ENCODE measurements at regions not wholly inside any gene's neighbourhood (a gene's known extent, or its start where the extent isn't known, plus 50 kb on each side); places are given as distances from the start of the nearest gene placed in this dataset.

DNA sequence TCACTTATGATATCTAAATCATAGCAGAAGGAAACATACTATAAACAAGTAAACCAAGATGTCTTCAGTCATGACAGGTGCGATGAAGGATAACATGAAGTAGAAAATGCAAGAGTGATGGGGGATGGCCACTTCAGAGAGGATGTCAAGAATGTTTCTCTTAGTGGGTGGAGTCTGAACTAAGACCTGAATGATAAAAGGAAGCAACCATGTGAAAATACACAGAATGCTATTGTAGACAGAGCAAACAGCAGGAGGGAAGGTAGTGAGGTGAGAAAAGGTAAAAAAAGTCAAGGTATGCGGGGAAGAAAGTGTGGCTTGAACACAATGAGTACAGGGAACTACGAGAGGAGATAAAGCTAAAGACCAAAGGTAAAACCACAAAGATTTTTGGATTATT, 341.6 kb downstream of the FBXO15 start (continued):
- TF ChIP-seq EP300 (IDR thresholded peaks at IDR 0.05; ENCODE audit: borderline replicate concordance in 1 of 2, control insufficient read depth in 1 of 2, low read depth in 2 of 2, low read length in 2 of 2) (no peak), STAT3 (IDR thresholded peaks at IDR 0.05; ENCODE audit: low read depth, low read length) (no peak), EGR1 (IDR thresholded peaks at IDR 0.05; ENCODE audit: borderline replicate concordance in 1 of 2, low read depth in 2 of 2, low read length in 2 of 2) (no peak), ELK1 (IDR thresholded peaks at IDR 0.05; ENCODE audit: low read depth, low read length) (no peak)

- in situ Hi-C loops (cut with MboI): no loop called here
- POLR2A ChIA-PET: no interaction called here
- no peak for TF ChIP-seq GABPA (IDR thresholded peaks at IDR 0.05; ENCODE audit: low read depth)
- no peak for TF ChIP-seq NR2C2 (IDR thresholded peaks at IDR 0.05; ENCODE audit: borderline replicate concordance, control insufficient read depth, insufficient read length, low read depth)
- TF ChIP-seq ZNF592 (IDR thresholded peaks at IDR 0.05): no peak
- TF ChIP-seq NR2F1 (conservative IDR thresholded peaks at IDR 0.05): no peak
- TF ChIP-seq SRF (IDR thresholded peaks at IDR 0.05; ENCODE audit: low read depth in 2 of 2, low read length in 2 of 2): no peak
- TF ChIP-seq, protein P1, sequence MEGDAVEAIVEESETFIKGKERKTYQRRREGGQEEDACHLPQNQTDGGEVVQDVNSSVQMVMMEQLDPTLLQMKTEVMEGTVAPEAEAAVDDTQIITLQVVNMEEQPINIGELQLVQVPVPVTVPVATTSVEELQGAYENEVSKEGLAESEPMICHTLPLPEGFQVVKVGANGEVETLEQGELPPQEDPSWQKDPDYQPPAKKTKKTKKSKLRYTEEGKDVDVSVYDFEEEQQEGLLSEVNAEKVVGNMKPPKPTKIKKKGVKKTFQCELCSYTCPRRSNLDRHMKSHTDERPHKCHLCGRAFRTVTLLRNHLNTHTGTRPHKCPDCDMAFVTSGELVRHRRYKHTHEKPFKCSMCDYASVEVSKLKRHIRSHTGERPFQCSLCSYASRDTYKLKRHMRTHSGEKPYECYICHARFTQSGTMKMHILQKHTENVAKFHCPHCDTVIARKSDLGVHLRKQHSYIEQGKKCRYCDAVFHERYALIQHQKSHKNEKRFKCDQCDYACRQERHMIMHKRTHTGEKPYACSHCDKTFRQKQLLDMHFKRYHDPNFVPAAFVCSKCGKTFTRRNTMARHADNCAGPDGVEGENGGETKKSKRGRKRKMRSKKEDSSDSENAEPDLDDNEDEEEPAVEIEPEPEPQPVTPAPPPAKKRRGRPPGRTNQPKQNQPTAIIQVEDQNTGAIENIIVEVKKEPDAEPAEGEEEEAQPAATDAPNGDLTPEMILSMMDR (IDR thresholded peaks at IDR 0.05 in 2 of 3, conservative IDR thresholded peaks at IDR 0.05 in 1 of 3; ENCODE audit: control insufficient read depth in 2 of 3, extremely low read depth in 1 of 3, insufficient read depth in 1 of 3, low read depth in 3 of 3, low read length in 3 of 3): no peak
- no peak for TF ChIP-seq TCF3 (IDR thresholded peaks at IDR 0.05; ENCODE audit: borderline replicate concordance, insufficient read depth, low read depth, low read length)
- TF ChIP-seq ETV6 (conservative IDR thresholded peaks at IDR 0.05 in 1 of 2, IDR thresholded peaks at IDR 0.05 in 1 of 2; ENCODE audit: borderline replicate concordance in 1 of 2, low read depth in 1 of 2): no peak
- no peak for TF ChIP-seq CEBPB (IDR thresholded peaks at IDR 0.05; ENCODE audit: borderline replicate concordance in 1 of 2, low read depth in 2 of 2, low read length in 2 of 2)
- TF ChIP-seq YBX1 (IDR thresholded peaks at IDR 0.05): no peak
Measured at GRCh38 chr18:73797419-73797818, 350.2 kb downstream of the FBXO15 start.

More at GRCh38 chr18:73797419-73797818, 350.2 kb downstream of the FBXO15 start:
- intact Hi-C loops (cut with micrococcal nuclease; ENCODE audit: unreplicated experiment): no loop called here
- ChIA-PET SMC1A (ENCODE audit: uncharacterized antibody, unreplicated experiment) (no interaction called here), CTCF (no interaction called here), RAD21 (ENCODE audit: unreplicated experiment) (no interaction called here)
- Histone ChIP-seq H3K4me2 (ENCODE audit: control insufficient read depth, insufficient read depth) (no peak overlapping the region), H2AFZ (ENCODE audit: control insufficient read depth, low read depth, low read length) (no peak overlapping the region), H3K36me3 (ENCODE audit: control insufficient read depth in 2 of 2, insufficient read depth in 2 of 2, low read length in 1 of 2) (no peaks in the 10 kb centered on the region), H3K9ac (ENCODE audit: control insufficient read depth, insufficient read depth, low read length) (no peak overlapping the region), H3K27ac (ENCODE audit: control insufficient read depth, insufficient read depth) (no peak overlapping the region), H3K79me2 (ENCODE audit: control insufficient read depth, insufficient read depth, low read length) (no peaks in the 10 kb centered on the region), H3K9me3 (replicated peaks; ENCODE audit: control insufficient read depth, insufficient read depth, low read length) (no peaks in the 10 kb centered on the region), H3K4me1 (ENCODE audit: control insufficient read depth, insufficient read depth, low read length) (no peaks in the 10 kb centered on the region), H3K4me3 (no peak overlapping the region), H4K20me1 (ENCODE audit: control insufficient read depth, insufficient read depth) (no peaks in the 10 kb centered on the region), H3K27me3 (replicated peaks in 1 of 2; ENCODE audit: control insufficient read depth in 2 of 2, insufficient read depth in 2 of 2, low read length in 1 of 2) (no peaks in the 10 kb centered on the region)
- DNase-seq (ENCODE audit: low read depth, low spot score): no peak
- BruUV-seq (replicated peaks): no TSS peak
- no peak for FAIRE-seq
- ATAC-seq: no peak
- 49% methylated on average over 3 of the region's 3 CpGs for WGBS (ENCODE audit: insufficient coverage, insufficient replicate concordance, low lambda C conversion rate, missing lambda C conversion rate)
